Lower leg skin (tissue), 4 donors: ENCODE measurements at regions not wholly inside any gene's neighbourhood (a gene's known extent, or its start where the extent isn't known, plus 50 kb on each side); places are given as distances from the start of the nearest gene placed in this dataset.

Source experiments
- DNase-seq, 2 donors: peaks; one replicate each; pipeline ENCODE4 v3.0.0-alpha.2; 2019; ENCODE audit warnings: low spot score in 2 of 2
- H3K4me3 ChIP-seq: fragments of 200-600 bp; sonication (generic); 2 replicates; pipeline ENCODE4 v1.5.1; 2017; ENCODE audit warnings: mild to moderate bottlenecking, low read depth; ENCODE audit not compliant: poor library complexity, severe bottlenecking
- POLR2A ChIP-seq, 2 donors: fragments of 450-650 bp; IDR thresholded peaks; one replicate each; pipeline ENCODE4 v1.6.1; 2016 to 2017; ENCODE audit warnings: antibody characterized with exemption in 2 of 2, mild to moderate bottlenecking in 1 of 2, moderate library complexity in 1 of 2
- WGBS, 2 donors: methylation state at CpG; one replicate each; pipeline ENCODE4 v1.1.5; 2018; 5-methylcytosine and 5-hydroxymethylcytosine counted together
- intact Hi-C: fragments of 100-400 bp; cut with DNase I; formaldehyde crosslinking; loops from one replicate; pipeline ENCODE4 v1.15.0; 2023; ENCODE audit warnings: low total_unique reads
- TF ChIP-seq, protein P1 (sequence below), 3 donors: fragments of 450-650 bp; IDR thresholded peaks; one replicate each; pipeline ENCODE4 v1.5.1; 2016; ENCODE audit warnings: antibody characterized with exemption in 3 of 3, mild to moderate bottlenecking in 3 of 3, moderate library complexity in 2 of 3

- H3K4me3 ChIP-seq: no peak overlapping the region
- intact Hi-C loops: loop anchor here (10.0 kb wide), 1 partner anchor 1157 kb away; no protein-coding TSS in a partner anchor
- no peak for TF ChIP-seq POLR2A (IDR thresholded peaks at IDR 0.05)
- TF ChIP-seq, protein P1, sequence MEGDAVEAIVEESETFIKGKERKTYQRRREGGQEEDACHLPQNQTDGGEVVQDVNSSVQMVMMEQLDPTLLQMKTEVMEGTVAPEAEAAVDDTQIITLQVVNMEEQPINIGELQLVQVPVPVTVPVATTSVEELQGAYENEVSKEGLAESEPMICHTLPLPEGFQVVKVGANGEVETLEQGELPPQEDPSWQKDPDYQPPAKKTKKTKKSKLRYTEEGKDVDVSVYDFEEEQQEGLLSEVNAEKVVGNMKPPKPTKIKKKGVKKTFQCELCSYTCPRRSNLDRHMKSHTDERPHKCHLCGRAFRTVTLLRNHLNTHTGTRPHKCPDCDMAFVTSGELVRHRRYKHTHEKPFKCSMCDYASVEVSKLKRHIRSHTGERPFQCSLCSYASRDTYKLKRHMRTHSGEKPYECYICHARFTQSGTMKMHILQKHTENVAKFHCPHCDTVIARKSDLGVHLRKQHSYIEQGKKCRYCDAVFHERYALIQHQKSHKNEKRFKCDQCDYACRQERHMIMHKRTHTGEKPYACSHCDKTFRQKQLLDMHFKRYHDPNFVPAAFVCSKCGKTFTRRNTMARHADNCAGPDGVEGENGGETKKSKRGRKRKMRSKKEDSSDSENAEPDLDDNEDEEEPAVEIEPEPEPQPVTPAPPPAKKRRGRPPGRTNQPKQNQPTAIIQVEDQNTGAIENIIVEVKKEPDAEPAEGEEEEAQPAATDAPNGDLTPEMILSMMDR (IDR thresholded peaks at IDR 0.05): no peak
- no peak for DNase-seq
- WGBS, 2 donors: 79 to 85% methylated on average over 5 of the region's 5 CpGs
Measured at GRCh38 chr21:28767523-28767922, 225.2 kb downstream of the LTN1 start.

DNA sequence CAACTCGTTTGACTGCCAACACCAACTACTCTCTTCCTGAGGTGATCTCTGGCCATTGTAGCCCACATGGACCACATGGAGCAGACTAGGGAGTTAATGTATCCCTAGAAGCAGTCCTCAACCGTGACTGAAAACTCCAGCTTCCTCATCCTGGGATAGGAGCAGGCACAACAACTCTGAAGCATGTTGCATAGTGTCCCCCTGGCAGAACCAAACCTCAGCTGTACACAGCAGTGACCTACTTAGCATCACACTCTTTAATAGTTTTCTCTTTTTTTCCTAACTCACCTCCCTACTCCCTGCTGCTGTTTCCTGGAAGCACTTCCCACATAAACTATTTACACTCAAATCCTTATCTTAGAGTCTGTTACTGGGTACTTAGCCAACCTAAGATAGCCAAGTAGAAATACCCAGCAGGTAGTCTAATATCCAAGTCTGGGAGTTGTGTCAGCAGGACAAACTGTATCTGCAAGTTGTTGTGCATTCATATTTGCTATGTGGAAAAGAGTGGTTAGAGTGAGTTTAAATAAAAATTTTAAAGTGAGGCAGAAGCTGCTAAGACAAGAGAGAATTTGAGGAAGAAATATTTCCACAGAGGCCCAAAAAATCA is 228.8 kb downstream of the LTN1 start:
- intact Hi-C loops: loop anchor here (10.0 kb wide), 1 partner anchor 1161 kb away; no protein-coding TSS in a partner anchor
- WGBS, 2 donors: 38 to 48% methylated on average over 2 of the region's 2 CpGs
- TF ChIP-seq, protein P1 (IDR thresholded peaks at IDR 0.05): no peak
- no peak for TF ChIP-seq POLR2A (IDR thresholded peaks at IDR 0.05)
- DNase-seq: no peak
- no peak overlapping the region for H3K4me3 ChIP-seq

DNA sequence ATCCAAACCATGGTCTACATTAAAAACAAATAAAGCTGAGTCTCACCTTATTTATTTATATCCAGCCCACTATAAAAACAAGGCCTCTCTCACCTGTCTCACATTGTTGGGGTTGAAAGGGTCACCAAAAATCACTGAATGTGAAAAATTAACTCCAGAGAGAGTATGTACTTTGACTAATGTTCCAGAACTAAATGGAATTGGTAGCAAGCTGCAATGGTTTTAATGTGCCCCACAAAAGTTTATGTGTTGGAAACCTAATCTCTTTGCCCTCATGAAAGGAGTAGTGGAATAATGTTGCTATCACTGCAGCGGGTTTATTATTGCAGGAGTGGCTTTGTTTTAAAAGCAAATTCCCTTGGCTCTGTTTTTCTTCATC is 230.3 kb downstream of the LTN1 start:
- no peak for DNase-seq
- TF ChIP-seq, protein P1 (IDR thresholded peaks at IDR 0.05): no peak
- no peak for TF ChIP-seq POLR2A (IDR thresholded peaks at IDR 0.05)
- 47 to 100% methylated on average over 1 of the region's 1 CpG for WGBS, 2 donors

DNA sequence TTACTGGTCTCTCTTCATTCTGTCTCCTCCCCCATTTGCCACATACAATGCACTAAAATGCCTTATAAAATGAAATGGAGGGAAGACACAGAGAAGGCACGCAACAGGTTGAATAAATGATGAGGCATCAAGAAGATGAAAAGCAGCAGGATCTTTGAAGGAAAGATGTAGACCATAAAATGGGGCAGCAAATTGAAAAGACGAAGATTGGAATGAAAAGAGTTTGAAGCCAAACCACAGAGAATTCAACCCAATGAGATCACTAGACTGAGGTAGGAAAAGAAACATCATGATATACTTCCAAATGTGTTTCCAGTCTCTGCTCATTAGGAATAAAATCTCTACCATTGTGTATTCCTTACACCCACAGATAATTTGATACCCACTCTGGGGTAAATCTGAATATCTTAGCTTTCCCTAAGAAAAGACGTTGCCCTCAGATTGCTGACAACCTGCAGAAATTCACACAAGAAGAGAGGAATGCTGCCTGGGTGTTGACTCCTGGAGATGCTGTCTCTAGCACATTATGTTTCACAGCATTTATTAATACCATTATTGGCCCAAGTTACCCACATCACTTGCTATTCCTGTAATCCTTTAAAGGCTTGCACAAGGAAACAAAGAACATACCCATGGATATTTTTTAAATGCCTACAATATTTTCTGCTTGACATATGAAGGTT is 230.9 kb downstream of the LTN1 start:
- DNase-seq: no peak
- no peak overlapping the region for H3K4me3 ChIP-seq
- TF ChIP-seq POLR2A (IDR thresholded peaks at IDR 0.05): no peak
- TF ChIP-seq, protein P1 (IDR thresholded peaks at IDR 0.05): no peak
- WGBS, 2 donors: 55 to 60% methylated on average over 3 of the region's 3 CpGs
- intact Hi-C loops: loop anchor here (10.0 kb wide), 1 partner anchor 1163 kb away; no protein-coding TSS in a partner anchor

More for the DNA sequence above, 230.3 kb downstream of the LTN1 start:
- H3K4me3 ChIP-seq: no peak overlapping the region
- intact Hi-C loops: loop anchor here (10.0 kb wide), 1 partner anchor 1162 kb away; no protein-coding TSS in a partner anchor

DNA sequence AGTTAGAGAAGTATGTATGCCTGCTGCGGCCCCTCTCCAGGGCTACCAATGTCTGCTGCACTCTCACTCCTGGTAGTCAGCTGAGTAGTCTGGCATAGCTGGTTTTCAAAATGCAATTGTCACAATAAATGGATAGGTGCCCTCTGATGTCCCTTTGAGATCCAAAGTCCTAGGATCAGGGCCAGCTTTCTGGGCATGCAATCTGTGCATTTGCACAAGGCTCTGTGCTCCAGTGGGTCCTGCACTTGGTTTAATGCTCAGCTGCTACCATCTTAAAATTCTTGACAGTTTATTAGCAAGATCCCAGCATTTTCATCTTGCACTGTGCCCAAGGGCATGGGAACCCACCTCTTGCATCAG is 233.8 kb downstream of the LTN1 start:
- 40 to 71% methylated on average over 1 of the region's 1 CpG for WGBS, 2 donors
- TF ChIP-seq, protein P1 (IDR thresholded peaks at IDR 0.05): no peak
- no peak for TF ChIP-seq POLR2A (IDR thresholded peaks at IDR 0.05)
- no peak overlapping the region for H3K4me3 ChIP-seq
- intact Hi-C loops: no loop called here
- DNase-seq: no peak
